ENCODE measurements at regions not wholly inside any gene's neighbourhood (a gene's known extent, or its start where the extent isn't known, plus 50 kb on each side); places are given as distances from the start of the nearest gene placed in this dataset.

- TF ChIP-seq CTCF (IDR thresholded peaks at IDR 0.05; ENCODE audit: insufficient read depth, low read depth, low read length, missing control alignments) = no peak
- no peak overlapping the region for H3K4me3 ChIP-seq (ENCODE audit: low read length)
- peak; percentile 33 for DNase-seq (ENCODE audit: low read depth)
Measured at GRCh38 chr9:107387409-107387808, 102.2 kb downstream of the KLF4 start.

- peak; percentile 26 for DNase-seq (ENCODE audit: low read depth)
- TF ChIP-seq CTCF (IDR thresholded peaks at IDR 0.05; ENCODE audit: insufficient read depth, low read depth, low read length, missing control alignments) = no peak
- no peak overlapping the region for H3K4me3 ChIP-seq (ENCODE audit: low read length)
Measured at GRCh38 chr9:107386396-107386795, 103.2 kb downstream of the KLF4 start.

Measured in epithelial cell of esophagus (primary cell).